ENCODE measurements at regions not wholly inside any gene's neighbourhood (a gene's known extent, or its start where the extent isn't known, plus 50 kb on each side); places are given as distances from the start of the nearest gene placed in this dataset.

DNA sequence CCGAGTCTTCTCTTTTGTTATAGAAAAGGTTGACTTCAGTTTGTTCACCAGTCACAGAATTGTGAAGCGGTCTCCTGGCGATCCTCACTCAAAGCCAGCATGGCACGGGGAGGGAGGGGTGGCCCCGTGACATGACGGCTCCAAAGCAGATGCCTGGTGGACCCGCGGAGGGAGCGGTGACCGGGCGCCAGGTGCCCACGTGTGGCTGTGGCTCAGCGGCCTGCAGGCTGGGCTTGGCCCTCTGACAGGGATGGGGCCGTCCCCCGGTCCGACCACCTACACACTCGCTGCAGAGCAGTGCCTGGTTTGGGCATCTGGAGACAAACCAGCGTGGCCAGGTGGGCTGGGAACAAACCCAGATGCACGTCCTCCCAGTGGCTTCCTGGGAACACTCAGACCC, 129.1 kb upstream of the SNTG2 start:
- peaks cover 7% of the 10 kb centered on the region for H3K27me3 Mint-ChIP-seq
- DNase-seq (ENCODE audit: low spot score, unreplicated experiment), result no peak
- no peak overlapping the region for H3K27ac Mint-ChIP-seq
- H3K4me1 Mint-ChIP-seq (ENCODE audit: low read depth), result no peaks in the 10 kb centered on the region
- no peak overlapping the region for H3K4me3 Mint-ChIP-seq (ENCODE audit: low read depth)
- TF ChIP-seq, protein P1, sequence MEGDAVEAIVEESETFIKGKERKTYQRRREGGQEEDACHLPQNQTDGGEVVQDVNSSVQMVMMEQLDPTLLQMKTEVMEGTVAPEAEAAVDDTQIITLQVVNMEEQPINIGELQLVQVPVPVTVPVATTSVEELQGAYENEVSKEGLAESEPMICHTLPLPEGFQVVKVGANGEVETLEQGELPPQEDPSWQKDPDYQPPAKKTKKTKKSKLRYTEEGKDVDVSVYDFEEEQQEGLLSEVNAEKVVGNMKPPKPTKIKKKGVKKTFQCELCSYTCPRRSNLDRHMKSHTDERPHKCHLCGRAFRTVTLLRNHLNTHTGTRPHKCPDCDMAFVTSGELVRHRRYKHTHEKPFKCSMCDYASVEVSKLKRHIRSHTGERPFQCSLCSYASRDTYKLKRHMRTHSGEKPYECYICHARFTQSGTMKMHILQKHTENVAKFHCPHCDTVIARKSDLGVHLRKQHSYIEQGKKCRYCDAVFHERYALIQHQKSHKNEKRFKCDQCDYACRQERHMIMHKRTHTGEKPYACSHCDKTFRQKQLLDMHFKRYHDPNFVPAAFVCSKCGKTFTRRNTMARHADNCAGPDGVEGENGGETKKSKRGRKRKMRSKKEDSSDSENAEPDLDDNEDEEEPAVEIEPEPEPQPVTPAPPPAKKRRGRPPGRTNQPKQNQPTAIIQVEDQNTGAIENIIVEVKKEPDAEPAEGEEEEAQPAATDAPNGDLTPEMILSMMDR (IDR thresholded peaks at IDR 0.05; ENCODE audit: unreplicated experiment), result no peak
- H3K9me3 Mint-ChIP-seq (ENCODE audit: low read depth), result no peaks in the 10 kb centered on the region
- H3K36me3 Mint-ChIP-seq (ENCODE audit: insufficient read depth), result no peaks in the 10 kb centered on the region

DNA sequence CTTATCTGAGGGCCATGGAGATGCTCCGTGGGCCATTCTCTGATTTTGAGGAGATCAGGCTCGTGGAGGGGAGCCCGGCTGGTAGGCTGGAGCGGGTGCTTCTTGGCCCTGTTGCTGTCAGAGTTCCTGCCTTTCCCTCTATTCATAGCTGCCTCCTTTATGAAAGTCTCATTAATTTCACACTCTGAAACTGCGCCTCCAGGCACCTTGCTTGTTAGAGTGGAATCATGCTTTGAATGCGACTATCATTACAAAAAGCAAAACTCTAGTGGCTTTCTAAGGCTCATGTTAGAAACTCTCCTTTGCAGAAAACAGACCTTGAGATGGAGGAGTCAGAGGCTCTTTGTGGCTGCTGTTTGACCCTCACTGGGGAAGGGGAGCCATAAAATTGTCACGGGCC, 131.0 kb upstream of the SNTG2 start:
- no peak for DNase-seq (ENCODE audit: low spot score, unreplicated experiment)
- no peaks in the 10 kb centered on the region for H3K4me1 Mint-ChIP-seq (ENCODE audit: low read depth)
- no peaks in the 10 kb centered on the region for H3K36me3 Mint-ChIP-seq (ENCODE audit: insufficient read depth)
- H3K9me3 Mint-ChIP-seq (ENCODE audit: low read depth), result no peaks in the 10 kb centered on the region
- no peak overlapping the region for H3K4me3 Mint-ChIP-seq (ENCODE audit: low read depth)
- no peak overlapping the region for H3K27ac Mint-ChIP-seq
- TF ChIP-seq, protein P1 (IDR thresholded peaks at IDR 0.05; ENCODE audit: unreplicated experiment), result no peak
- peaks cover 7% of the 10 kb centered on the region for H3K27me3 Mint-ChIP-seq

DNA sequence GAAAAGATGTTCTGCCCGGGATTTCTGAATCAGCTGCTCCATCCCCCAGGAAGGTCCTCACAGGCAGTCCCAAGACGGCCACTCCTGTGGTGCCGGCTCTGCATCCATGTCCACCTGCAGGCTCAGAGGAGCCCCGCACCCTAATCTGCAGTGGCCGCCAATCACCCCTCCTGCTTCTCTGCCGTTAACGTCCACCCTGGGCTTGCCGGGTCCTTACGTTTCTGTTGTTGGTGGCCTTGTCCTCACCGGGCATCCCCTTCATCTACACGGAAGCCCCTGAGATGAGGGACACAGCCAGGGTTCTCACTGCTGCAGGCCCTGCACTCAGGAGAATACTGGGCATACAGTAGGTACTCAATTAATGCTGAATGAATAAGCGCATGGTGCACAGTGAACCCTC, 131.5 kb upstream of the SNTG2 start:
- Mint-ChIP-seq H3K9me3 (ENCODE audit: low read depth) (no peaks in the 10 kb centered on the region), H3K27me3 (peaks cover 7% of the 10 kb centered on the region), H3K4me1 (ENCODE audit: low read depth) (no peaks in the 10 kb centered on the region), H3K4me3 (ENCODE audit: low read depth) (no peak overlapping the region), H3K27ac (no peak overlapping the region), H3K36me3 (ENCODE audit: insufficient read depth) (no peaks in the 10 kb centered on the region)
- no peak for DNase-seq (ENCODE audit: low spot score, unreplicated experiment)
- TF ChIP-seq, protein P1 (IDR thresholded peaks at IDR 0.05; ENCODE audit: unreplicated experiment), result no peak

DNA sequence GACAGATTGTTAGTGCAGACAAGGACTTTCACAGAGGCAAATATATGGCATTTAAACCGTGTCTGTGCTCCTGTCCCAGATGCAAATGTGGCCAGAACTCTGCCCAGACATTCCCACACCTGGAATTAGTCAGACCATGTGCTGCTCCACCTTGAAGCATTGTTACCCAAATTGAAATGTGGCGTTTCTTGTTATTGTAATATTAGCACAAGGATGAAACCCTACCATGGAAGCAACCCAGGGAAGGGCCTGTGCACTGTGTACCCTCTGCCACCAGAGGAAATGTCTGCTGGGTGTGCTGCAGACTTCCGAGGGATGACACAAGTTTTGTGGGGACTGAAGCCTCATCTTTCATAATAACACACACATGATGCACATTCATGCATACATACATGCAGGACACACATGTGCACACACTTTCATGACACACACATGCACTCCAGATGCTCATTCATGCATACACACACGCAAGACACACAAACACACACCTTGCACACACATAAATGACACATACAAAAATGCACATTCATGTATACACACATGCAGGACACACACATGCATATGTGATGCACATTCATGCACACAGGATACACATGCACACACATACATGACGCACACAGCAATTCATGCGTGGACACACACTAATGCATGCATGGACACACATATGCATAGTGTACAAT, 133.2 kb upstream of the SNTG2 start:
- Mint-ChIP-seq H3K27me3 (peaks cover 7% of the 10 kb centered on the region), H3K9me3 (ENCODE audit: low read depth) (no peaks in the 10 kb centered on the region)
- TF ChIP-seq, protein P1 (IDR thresholded peaks at IDR 0.05; ENCODE audit: unreplicated experiment), result no peak

DNA sequence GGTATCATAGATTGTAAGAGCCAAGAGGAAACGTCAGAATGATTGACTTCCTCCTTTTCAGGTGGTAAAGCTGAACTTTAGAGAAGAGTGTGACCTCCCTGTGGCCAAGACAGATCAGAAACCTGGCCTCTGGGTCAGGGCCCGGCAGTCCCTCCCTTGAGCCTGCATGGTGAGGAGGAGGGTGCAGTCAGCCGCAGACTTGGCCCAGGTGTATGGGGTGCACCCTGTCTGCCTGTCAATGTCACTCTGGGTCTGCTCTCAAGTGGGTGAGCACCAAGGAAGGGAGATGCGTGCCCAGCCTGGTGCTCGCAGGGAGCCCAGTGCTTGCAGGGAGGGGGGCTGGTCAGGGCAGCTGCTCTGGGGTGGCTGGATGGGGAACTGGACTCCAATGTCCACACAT, 134.4 kb upstream of the SNTG2 start:
- H3K27me3 Mint-ChIP-seq, result peaks cover 4% of the 10 kb centered on the region
- no peak overlapping the region for H3K4me3 Mint-ChIP-seq (ENCODE audit: low read depth)
- H3K36me3 Mint-ChIP-seq (ENCODE audit: insufficient read depth), result no peaks in the 10 kb centered on the region
- peaks cover 1% of the 10 kb centered on the region for H3K9me3 Mint-ChIP-seq (ENCODE audit: low read depth)
- no peak for DNase-seq (ENCODE audit: low spot score, unreplicated experiment)
- no peak overlapping the region for H3K27ac Mint-ChIP-seq
- TF ChIP-seq, protein P1 (IDR thresholded peaks at IDR 0.05; ENCODE audit: unreplicated experiment), result no peak
- no peaks in the 10 kb centered on the region for H3K4me1 Mint-ChIP-seq (ENCODE audit: low read depth)

More for the DNA sequence above, 133.2 kb upstream of the SNTG2 start:
- Mint-ChIP-seq H3K4me1 (ENCODE audit: low read depth) (no peaks in the 10 kb centered on the region), H3K27ac (no peak overlapping the region), H3K36me3 (ENCODE audit: insufficient read depth) (no peaks in the 10 kb centered on the region), H3K4me3 (ENCODE audit: low read depth) (no peak overlapping the region)
- no peak for DNase-seq (ENCODE audit: low spot score, unreplicated experiment)
